ENCODE measurements at regions not wholly inside any gene's neighbourhood (a gene's known extent, or its start where the extent isn't known, plus 50 kb on each side); places are given as distances from the start of the nearest gene placed in this dataset.
A peak's percentile ranks its signal among the peaks of the same experiment; 100 is the strongest.

GRCh38 chr11:70631624-70632047 is 233.3 kb downstream of the CTTN start:
- DNase-seq, result no peak

GRCh38 chr11:70633610-70634009 is 235.3 kb downstream of the CTTN start:
- DNase-seq, result no peak

- DNase-seq, result no peak
These were observed 238.3 kb downstream of the CTTN start for GRCh38 chr11:70636659-70637058.

- DNase-seq, result no peak
These were observed 239.0 kb downstream of the CTTN start for GRCh38 chr11:70637186-70637800.

- no peak for DNase-seq
These were observed 239.7 kb downstream of the CTTN start for GRCh38 chr11:70637949-70638583.

GRCh38 chr11:70640408-70640807 is 242.1 kb downstream of the CTTN start:
- no peak for DNase-seq

GRCh38 chr11:70641369-70641768 is 243.0 kb downstream of the CTTN start:
- DNase-seq, result no peak

GRCh38 chr11:70642266-70642665 is 243.9 kb downstream of the CTTN start:
- DNase-seq, result no peak

GRCh38 chr11:70643642-70644041 is 245.3 kb downstream of the CTTN start:
- no peak for DNase-seq

- no peak for DNase-seq
These were observed 246.2 kb downstream of the CTTN start for GRCh38 chr11:70644343-70645060.

GRCh38 chr11:70645537-70645936 is 247.2 kb downstream of the CTTN start:
- DNase-seq, result no peak

- DNase-seq, result no peak
These were observed 248.1 kb downstream of the CTTN start for GRCh38 chr11:70646272-70647049.

GRCh38 chr11:70647188-70648166 is 249.1 kb downstream of the CTTN start:
- no peak for DNase-seq

GRCh38 chr11:70650075-70650909 is 252.0 kb downstream of the CTTN start:
- DNase-seq, result no peak

GRCh38 chr11:70651031-70651430 is 252.7 kb downstream of the CTTN start:
- DNase-seq, result no peak

- peak; percentile 75 for DNase-seq
These were observed 255.7 kb downstream of the CTTN start for GRCh38 chr11:70654016-70654415.

- DNase-seq, result no peak
These were observed 257.5 kb downstream of the CTTN start for GRCh38 chr11:70655816-70656215.

GRCh38 chr11:70656252-70656651 is 257.9 kb downstream of the CTTN start:
- DNase-seq, result no peak

- DNase-seq, result no peak
These were observed 261.9 kb downstream of the CTTN start for GRCh38 chr11:70660059-70660888.

GRCh38 chr11:70660889-70661197 is 262.5 kb downstream of the CTTN start:
- no peak for DNase-seq

Data from NCI-H1417 treated with DMSO at 0.1 percent for 48 hours (cell line).